ENCODE measurements at regions not wholly inside any gene's neighbourhood (a gene's known extent, or its start where the extent isn't known, plus 50 kb on each side); places are given as distances from the start of the nearest gene placed in this dataset.

- DNase-seq: peak; percentile 89
Measured at GRCh38 chr6:4008324-4009047, 70.5 kb downstream of the FAM217A start.

- no peak for DNase-seq
Measured at GRCh38 chr6:4009486-4009885, 69.5 kb downstream of the FAM217A start.

GRCh38 chr6:4010048-4010447 lies 68.9 kb downstream of the FAM217A start:
- DNase-seq: no peak

- no peak for DNase-seq
Measured at GRCh38 chr6:4010689-4011090, 68.2 kb downstream of the FAM217A start.

- no peak for DNase-seq
Measured at GRCh38 chr6:4012826-4013225, 66.1 kb downstream of the FAM217A start.

- no peak for DNase-seq
Measured at GRCh38 chr6:4017058-4017739, 61.7 kb downstream of the FAM217A start.

- peak; percentile 23 for DNase-seq
Measured at GRCh38 chr6:4017834-4018170, 61.1 kb downstream of the FAM217A start.

- peak; percentile 96 for DNase-seq
Measured at GRCh38 chr6:4018171-4018923, 60.6 kb downstream of the FAM217A start.

Measured in fibroblast of skin of scalp (primary cell).